SK-N-SH treated with all-trans-retinoic acid at 6 μM for 48 hours (cell line): ENCODE measurements at regions not wholly inside any gene's neighbourhood (a gene's known extent, or its start where the extent isn't known, plus 50 kb on each side); places are given as distances from the start of the nearest gene placed in this dataset.

ENCODE experiments used
- ATAC-seq: fragments of 200-7000 bp; cut with Tn5 transposase; 3 replicates; pipeline ENCODE4 v1.9.1; 2020; ENCODE audit warnings: mild to moderate bottlenecking, moderate library complexity
- ARNTL ChIP-seq: fragments of 450-650 bp; formaldehyde crosslinking; IDR thresholded peaks from 2 replicates; pipeline ENCODE4 v1.5.0; 2020; ENCODE audit warnings: low read depth, mild to moderate bottlenecking, moderate library complexity, borderline replicate concordance
- BACH2 ChIP-seq: fragments of 250-450 bp; sonication (Bioruptor Pico); IDR thresholded peaks from 2 replicates; pipeline ENCODE4 v1.9.0; 2021; ENCODE audit warnings: mild to moderate bottlenecking, borderline replicate concordance
- CREB5 ChIP-seq: fragments of 250-450 bp; sonication (Bioruptor Pico); IDR thresholded peaks from 2 replicates; pipeline ENCODE4 v1.5.1; 2020; ENCODE audit warnings: low read depth, mild to moderate bottlenecking, moderate library complexity
- CSDC2 ChIP-seq: fragments of 250-450 bp; sonication (Bioruptor Pico); IDR thresholded peaks from 2 replicates; pipeline ENCODE4 v1.5.0; 2020; ENCODE audit warnings: mild to moderate bottlenecking, moderate library complexity
- CSRNP3 ChIP-seq: fragments of 250-450 bp; sonication (Bioruptor Pico); IDR thresholded peaks from 2 replicates; pipeline ENCODE4 v1.5.1; 2021; ENCODE audit warnings: mild to moderate bottlenecking, moderate library complexity
- ESRRG ChIP-seq: fragments of 250-450 bp; sonication (Bioruptor Pico); IDR thresholded peaks from 2 replicates; pipeline ENCODE4 v1.6.1; 2021; ENCODE audit warnings: mild to moderate bottlenecking
- GLIS3 ChIP-seq: fragments of 250-450 bp; sonication (Bioruptor Pico); IDR thresholded peaks from 2 replicates; pipeline ENCODE4 v1.5.0; 2020; ENCODE audit warnings: mild to moderate bottlenecking, moderate library complexity
- OSR1 ChIP-seq: fragments of 250-450 bp; sonication (Bioruptor Pico); IDR thresholded peaks from 2 replicates; pipeline ENCODE4 v1.8.0; 2022; ENCODE audit warnings: moderate library complexity, mild to moderate bottlenecking, inconsistent platforms
- PATZ1 ChIP-seq: fragments of 250-450 bp; sonication (Bioruptor Pico); IDR thresholded peaks from 2 replicates; pipeline ENCODE4 v1.8.0; 2020; ENCODE audit warnings: mild to moderate bottlenecking, moderate library complexity, borderline replicate concordance
- POU6F1 ChIP-seq: fragments of 250-450 bp; sonication (Bioruptor Pico); IDR thresholded peaks from 2 replicates; pipeline ENCODE4 v1.8.0; 2021; ENCODE audit warnings: low read depth, mild to moderate bottlenecking, moderate library complexity, borderline replicate concordance
- PPARA ChIP-seq: fragments of 250-450 bp; sonication (Bioruptor Pico); IDR thresholded peaks from 2 replicates; pipeline ENCODE4 v1.5.0; 2020; ENCODE audit warnings: mild to moderate bottlenecking, borderline replicate concordance
- RARB ChIP-seq: fragments of 250-450 bp; sonication (Bioruptor Pico); IDR thresholded peaks from 2 replicates; pipeline ENCODE4 v1.8.0; 2021; ENCODE audit warnings: mild to moderate bottlenecking, moderate library complexity
- TOX ChIP-seq: fragments of 250-450 bp; sonication (Bioruptor Pico); IDR thresholded peaks from 2 replicates; pipeline ENCODE4 v1.8.0; 2021; ENCODE audit warnings: mild to moderate bottlenecking, moderate library complexity, borderline replicate concordance
- TSHZ2 ChIP-seq: fragments of 250-450 bp; sonication (Bioruptor Pico); IDR thresholded peaks from 2 replicates; pipeline ENCODE4 v1.5.0; 2020; ENCODE audit warnings: mild to moderate bottlenecking, moderate library complexity
- ZC3H10 ChIP-seq: fragments of 250-450 bp; sonication (Bioruptor Pico); IDR thresholded peaks from 2 replicates; pipeline ENCODE4 v1.5.1; 2021; ENCODE audit warnings: mild to moderate bottlenecking, moderate library complexity
- ZFP3 ChIP-seq: fragments of 250-450 bp; sonication (Bioruptor Pico); IDR thresholded peaks from 2 replicates; pipeline ENCODE4 v1.5.0; 2020; ENCODE audit warnings: mild to moderate bottlenecking, moderate library complexity
- ZFP30 ChIP-seq: fragments of 450-650 bp; formaldehyde crosslinking; IDR thresholded peaks from 2 replicates; pipeline ENCODE4 v1.5.0; 2022; ENCODE audit warnings: mild to moderate bottlenecking, moderate library complexity
- ZNF70 ChIP-seq: fragments of 450-650 bp; formaldehyde crosslinking; IDR thresholded peaks from 2 replicates; pipeline ENCODE4 v1.5.0; 2020; ENCODE audit warnings: mild to moderate bottlenecking, moderate library complexity
- ZNF8 ChIP-seq: fragments of 450-650 bp; formaldehyde crosslinking; IDR thresholded peaks from 2 replicates; pipeline ENCODE4 v1.5.0; 2020; ENCODE audit warnings: mild to moderate bottlenecking, moderate library complexity

GRCh38 chr4:53925050-53925605 is 139.3 kb downstream of the CHIC2 start:
- no peak for TF ChIP-seq ZC3H10 (CRISPR knock-in tag)
- TF ChIP-seq TSHZ2 = no peak
- no peak for TF ChIP-seq ARNTL (CRISPR knock-in tag)
- no peak for TF ChIP-seq PPARA (CRISPR knock-in tag)
- TF ChIP-seq ESRRG (CRISPR knock-in tag) = no peak
- no peak for TF ChIP-seq GLIS3 (CRISPR knock-in tag)
- no peak for TF ChIP-seq ZNF70 (CRISPR knock-in tag)
- no peak for TF ChIP-seq RARB (CRISPR knock-in tag)
- TF ChIP-seq POU6F1 (CRISPR knock-in tag) = no peak
- no peak for TF ChIP-seq TOX (CRISPR knock-in tag)
- TF ChIP-seq OSR1 = no peak
- TF ChIP-seq ZNF8 (CRISPR knock-in tag) = no peak
- TF ChIP-seq CSDC2 (CRISPR knock-in tag) = no peak
- no peak for TF ChIP-seq CSRNP3
- TF ChIP-seq PATZ1 = no peak
- ATAC-seq = no peak

GRCh38 chr4:53924333-53925049 is 139.9 kb downstream of the CHIC2 start:
- no peak for TF ChIP-seq TSHZ2
- no peak for TF ChIP-seq ZFP3 (CRISPR knock-in tag)
- no peak for TF ChIP-seq ZFP30 (CRISPR knock-in tag)
- TF ChIP-seq CREB5 = no peak
- TF ChIP-seq BACH2 (CRISPR knock-in tag) = no peak
- TF ChIP-seq ARNTL (CRISPR knock-in tag) = no peak
- TF ChIP-seq TOX (CRISPR knock-in tag) = no peak
- no peak for TF ChIP-seq ZC3H10 (CRISPR knock-in tag)
- no peak for TF ChIP-seq GLIS3 (CRISPR knock-in tag)
- ATAC-seq = no peak
